Sigmoid colon (tissue), 6 donors: ENCODE measurements at regions not wholly inside any gene's neighbourhood (a gene's known extent, or its start where the extent isn't known, plus 50 kb on each side); places are given as distances from the start of the nearest gene placed in this dataset.

Experiments used
- DNase-seq: peaks from one replicate; pipeline ENCODE4 v3.0.0-alpha.2; 2019
- H3K27ac ChIP-seq, 4 donors: fragments of 200-600 bp; sonication (generic); one replicate each; pipeline ENCODE4 v1.5.1; 2016 to 2019; ENCODE audit warnings: mild to moderate bottlenecking in 1 of 4
- H3K27me3 ChIP-seq, 3 donors: fragments of 200-600 bp; sonication (generic); one replicate each; pipeline ENCODE4 v1.5.1; 2019; ENCODE audit warnings: mild to moderate bottlenecking in 1 of 3
- H3K36me3 ChIP-seq, 4 donors: fragments of 200-600 bp; sonication (generic); one replicate each; pipeline ENCODE4 v1.5.1; 2016 to 2019
- H3K4me1 ChIP-seq, 4 donors: fragments of 200-600 bp; sonication (generic); one replicate each; pipeline ENCODE4 v1.5.1; 2017 to 2019
- H3K4me3 ChIP-seq, 4 donors: fragments of 200-600 bp; sonication (generic); one replicate each; pipeline ENCODE4 v1.5.1; 2017 to 2019; ENCODE audit warnings: mild to moderate bottlenecking in 2 of 4, moderate library complexity in 1 of 4
- H3K9me3 ChIP-seq, 4 donors: fragments of 200-600 bp in 3 of 4; sonication (generic) in 3 of 4; one replicate each; pipeline versions ENCODE4 v1.5.1 to v1.6.1; 2013 to 2019
- CTCF ChIP-seq, 4 experiments: fragments of 450-650 bp in 3 of 4; fragments of 200-600 bp in 1 of 4; IDR thresholded peaks; one replicate each; pipeline ENCODE4 v1.5.1; 2016 to 2019; ENCODE audit warnings: antibody characterized with exemption in 4 of 4, mild to moderate bottlenecking in 3 of 4, moderate library complexity in 2 of 4
- EP300 ChIP-seq, 4 donors: sonication (generic); formaldehyde crosslinking; IDR thresholded peaks; one replicate each; pipeline ENCODE4 v1.6.1; 2017; ENCODE audit warnings: antibody characterized with exemption in 4 of 4
- POLR2A ChIP-seq, 2 donors: fragments of 450-650 bp; IDR thresholded peaks; one replicate each; pipeline ENCODE4 v1.6.1; 2016; ENCODE audit warnings: antibody characterized with exemption in 2 of 2, mild to moderate bottlenecking in 2 of 2, moderate library complexity in 2 of 2
- POLR2AphosphoS5 ChIP-seq, 4 donors: sonication (generic); formaldehyde crosslinking; IDR thresholded peaks; one replicate each; pipeline ENCODE4 v1.6.1; 2017; ENCODE audit warnings: antibody characterized with exemption in 4 of 4
- WGBS, 2 donors: extraction: QIAGEN DNeasy Blood & Tissue Kit; methylation state at CpG; one replicate each; pipeline ENCODE4 v1.1.7; 2013; 5-methylcytosine and 5-hydroxymethylcytosine counted together
- intact Hi-C: fragments of 100-400 bp; cut with DNase I; formaldehyde crosslinking; loops from one replicate; pipeline ENCODE4 v1.15.1; 2023
- donor health status: healthy with polysubstance abuse.
- donor health status: healthy.

- intact Hi-C loops = no loop called here
- no peaks in the 10 kb centered on the region for H3K36me3 ChIP-seq
Observed at GRCh38 chr4:112944006-112944405, 105.4 kb upstream of the ANK2 start.

GRCh38 chr4:112946127-112946526, 103.3 kb upstream of the ANK2 start:
- WGBS, 2 donors = 67 to 75% methylated on average over 7 of the region's 7 CpGs
- Histone ChIP-seq H3K27me3 (no peaks in the 10 kb centered on the region), H3K36me3 (no peaks in the 10 kb centered on the region), H3K4me3 (no peak overlapping the region), H3K9me3 (no peaks in the 10 kb centered on the region), H3K4me1 (peaks cover 0 to 1% (median 0%) of the 10 kb centered on the region in 4 donors), H3K27ac (no peak overlapping the region)
- TF ChIP-seq POLR2AphosphoS5 (IDR thresholded peaks at IDR 0.05) (no peak), EP300 (IDR thresholded peaks at IDR 0.05) (no peak), POLR2A (IDR thresholded peaks at IDR 0.05) (no peak), CTCF (IDR thresholded peaks at IDR 0.05) (no peak)
- DNase-seq = no peak
- intact Hi-C loops = no loop called here

More at GRCh38 chr4:112944006-112944405, 105.4 kb upstream of the ANK2 start:
- Histone ChIP-seq H3K4me3 (no peak overlapping the region), H3K27ac (no peak overlapping the region), H3K9me3 (no peaks in the 10 kb centered on the region), H3K27me3 (no peaks in the 10 kb centered on the region), H3K4me1 (no peaks in the 10 kb centered on the region)
- no peak for DNase-seq
- TF ChIP-seq EP300 (IDR thresholded peaks at IDR 0.05) = no peak
- TF ChIP-seq POLR2A (IDR thresholded peaks at IDR 0.05) = no peak
- no peak for TF ChIP-seq CTCF (IDR thresholded peaks at IDR 0.05)
- no peak for TF ChIP-seq POLR2AphosphoS5 (IDR thresholded peaks at IDR 0.05)

DNA sequence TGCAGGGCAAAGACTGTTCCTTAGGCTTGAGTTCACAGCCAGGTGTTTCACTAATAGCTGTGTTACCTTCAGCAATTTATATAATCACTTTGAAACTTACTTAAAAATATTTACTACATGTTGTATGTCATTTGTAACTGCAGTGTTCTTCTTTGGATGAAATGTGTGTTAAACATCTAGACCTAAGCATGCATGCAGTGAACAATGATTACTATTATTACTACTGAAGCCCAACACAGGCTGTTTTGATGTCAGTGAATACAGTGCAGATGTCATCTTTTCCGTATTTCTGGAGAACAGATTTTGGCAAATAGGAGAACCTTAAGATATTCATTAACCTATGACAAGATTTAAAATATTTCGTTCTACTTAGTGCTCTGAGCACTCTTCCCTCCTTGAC, 101.8 kb upstream of the ANK2 start:
- intact Hi-C loops = no loop called here
- Histone ChIP-seq H3K27me3 (no peaks in the 10 kb centered on the region), H3K4me3 (no peak overlapping the region), H3K9me3 (no peaks in the 10 kb centered on the region), H3K27ac (no peak overlapping the region), H3K4me1 (peaks cover 0 to 9% (median 0%) of the 10 kb centered on the region in 4 donors), H3K36me3 (no peaks in the 10 kb centered on the region)
- no peak for DNase-seq
- 66 to 71% methylated on average over 2 of the region's 2 CpGs for WGBS, 2 donors
- no peak for TF ChIP-seq CTCF (IDR thresholded peaks at IDR 0.05)
- TF ChIP-seq EP300 (IDR thresholded peaks at IDR 0.05) = no peak
- TF ChIP-seq POLR2AphosphoS5 (IDR thresholded peaks at IDR 0.05) = no peak
- TF ChIP-seq POLR2A (IDR thresholded peaks at IDR 0.05) = no peak

DNA sequence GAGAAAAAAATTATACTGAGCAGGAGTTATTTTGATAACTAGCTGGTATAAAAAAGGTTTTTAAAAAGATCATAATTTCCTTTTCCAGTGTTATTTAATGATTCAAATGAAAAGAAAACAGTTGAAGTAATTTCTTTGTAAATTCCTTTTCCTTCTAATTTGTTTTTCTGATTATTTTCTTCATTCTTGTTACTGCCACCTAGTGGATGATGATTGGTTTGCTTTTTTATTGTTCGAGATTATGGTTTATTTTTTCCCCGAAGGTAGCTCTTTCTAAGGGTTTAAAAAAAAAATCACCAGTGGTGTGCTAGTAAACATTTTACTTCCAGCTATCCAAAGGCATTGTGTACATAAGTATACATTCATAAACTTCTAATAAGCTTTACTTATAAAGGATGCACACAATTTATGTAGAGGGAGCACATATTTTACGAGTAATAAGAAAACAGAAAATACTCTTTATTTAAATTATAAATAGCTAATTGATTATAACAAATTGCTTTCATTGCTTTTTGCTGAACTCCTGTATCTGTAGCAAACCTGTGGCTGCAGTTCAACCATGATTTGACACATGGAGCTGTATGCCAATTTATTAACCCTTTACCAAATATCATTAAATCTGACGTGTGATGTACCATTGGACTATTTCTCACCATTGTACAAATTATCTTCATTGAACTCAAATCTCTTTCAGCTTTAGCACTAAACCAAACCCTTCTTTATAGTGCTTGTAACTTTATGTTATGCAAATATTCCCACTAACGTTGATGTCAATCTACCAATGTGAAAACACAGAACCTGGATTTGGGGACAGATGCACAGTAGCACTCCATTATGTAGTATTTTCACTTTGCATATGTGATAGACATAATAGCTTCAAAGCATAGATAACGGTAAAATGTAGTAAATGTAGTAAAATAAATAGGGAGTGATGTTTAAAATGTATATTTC, 97.8 kb upstream of the ANK2 start:
- no peaks in the 10 kb centered on the region for H3K9me3 ChIP-seq
- H3K27me3 ChIP-seq = no peaks in the 10 kb centered on the region
- 26 to 52% methylated on average over 6 of the region's 6 CpGs for WGBS, 2 donors
- H3K36me3 ChIP-seq = no peaks in the 10 kb centered on the region
- TF ChIP-seq POLR2A (IDR thresholded peaks at IDR 0.05) (no peak), POLR2AphosphoS5 (IDR thresholded peaks at IDR 0.05) (no peak), EP300 (IDR thresholded peaks at IDR 0.05) (no peak), CTCF (IDR thresholded peaks at IDR 0.05) (peak; percentile 31 to 57 (median 36))
- DNase-seq = no peak
- intact Hi-C loops = loop anchor here (5.0 to 10.0 kb wide), 2 partner anchors 133 to 314 kb away; partner anchors contain the start of genes LARP7 and ZGRF1
- H3K4me1 ChIP-seq = peaks cover 0 to 9% (median 0%) of the 10 kb centered on the region in 4 donors
- H3K27ac ChIP-seq = no peak overlapping the region
- H3K4me3 ChIP-seq = peak overlapping the region in 1 of 4 donors; percentile 24
